ENCODE measurements at regions not wholly inside any gene's neighbourhood (a gene's known extent, or its start where the extent isn't known, plus 50 kb on each side); places are given as distances from the start of the nearest gene placed in this dataset.

DNA sequence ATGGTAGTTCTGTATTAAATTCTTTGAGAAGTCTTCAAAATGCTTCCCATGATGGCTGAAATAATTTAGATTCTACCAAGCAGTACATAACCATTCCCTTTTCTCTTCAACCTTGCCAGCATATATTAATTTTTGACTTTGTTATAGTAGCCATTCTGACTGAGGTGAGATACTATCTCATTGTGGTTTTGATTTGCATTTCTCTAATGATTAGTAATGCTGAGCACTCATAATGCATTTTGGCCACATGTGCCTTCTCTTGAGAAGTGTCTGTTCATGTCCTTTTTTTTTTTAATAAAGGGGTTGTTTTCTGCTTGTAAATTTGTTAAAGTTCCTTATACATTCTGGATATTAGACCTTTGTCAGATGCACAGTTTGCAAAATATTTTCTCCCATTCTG, 173.9 kb downstream of the CALCRL start:
- H3K9me3 ChIP-seq (ENCODE audit: insufficient read depth, low read length) = no peaks in the 10 kb centered on the region
- H3K36me3 ChIP-seq (ENCODE audit: insufficient read depth, insufficient read length, low read length) = no peaks in the 10 kb centered on the region
- TF ChIP-seq ZNF274 (IDR thresholded peaks at IDR 0.05; ENCODE audit: low read depth, low read length) (no peak), SUZ12 (IDR thresholded peaks at IDR 0.05; ENCODE audit: extremely low read depth, insufficient read depth, insufficient read length) (no peak), YY1 (IDR thresholded peaks at IDR 0.05; ENCODE audit: insufficient read depth, insufficient read length) (no peak)
- DNase-seq (ENCODE audit: low read depth, low spot score) = no peak
- H3K4me3 ChIP-seq (ENCODE audit: insufficient read length, low read depth) = no peak overlapping the region
- H3K27me3 ChIP-seq (ENCODE audit: insufficient read depth, insufficient read length) = no peaks in the 10 kb centered on the region
- no peaks in the 10 kb centered on the region for H3K4me1 ChIP-seq (ENCODE audit: insufficient read depth, insufficient read length)
- no peak overlapping the region for H3K9ac ChIP-seq (ENCODE audit: insufficient read length, low read depth)

DNA sequence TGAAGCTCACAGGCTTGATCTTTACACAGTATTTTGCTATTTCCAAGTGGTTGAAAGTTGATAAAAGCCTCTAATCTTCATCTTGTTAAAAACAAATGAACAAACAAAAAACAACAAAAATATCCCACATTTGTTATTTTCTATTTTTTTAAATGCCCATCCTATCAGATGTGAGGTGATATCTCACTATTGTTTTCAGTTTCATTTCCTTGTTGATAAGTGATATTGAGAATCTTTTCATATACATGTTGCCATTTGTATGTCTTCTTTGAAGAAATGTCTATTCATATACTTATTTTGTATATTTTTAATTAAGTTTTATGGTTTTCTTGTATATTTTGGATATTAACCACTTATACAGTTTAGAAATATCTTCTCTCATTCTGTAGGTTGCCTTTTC, 175.8 kb downstream of the CALCRL start:
- no peak overlapping the region for H3K4me3 ChIP-seq (ENCODE audit: insufficient read length, low read depth)
- no peak for DNase-seq (ENCODE audit: low read depth, low spot score)

DNA sequence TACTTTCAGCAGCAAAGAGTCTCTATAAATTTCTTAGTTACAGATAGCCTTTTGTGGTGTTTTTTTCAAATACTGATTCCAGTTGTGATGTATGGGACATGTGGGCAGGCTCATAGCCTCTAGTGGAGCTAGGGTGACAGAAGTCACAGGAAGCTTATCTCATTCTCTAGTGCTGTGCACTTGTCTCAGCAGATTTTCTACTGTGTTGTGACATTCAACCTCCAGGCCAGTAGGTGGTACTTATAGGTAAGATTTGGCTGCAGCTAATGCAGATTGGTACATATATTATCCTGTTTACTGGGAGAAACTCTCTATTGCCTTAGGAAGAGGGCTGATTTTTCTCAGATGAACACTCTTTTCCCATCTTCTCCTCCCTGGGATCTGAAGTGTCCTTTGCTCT, 176.2 kb downstream of the CALCRL start:
- Histone ChIP-seq H3K4me3 (ENCODE audit: insufficient read length, low read depth) (no peak overlapping the region), H3K27me3 (ENCODE audit: insufficient read depth, insufficient read length) (no peaks in the 10 kb centered on the region), H3K36me3 (ENCODE audit: insufficient read depth, insufficient read length, low read length) (no peaks in the 10 kb centered on the region), H3K9me3 (ENCODE audit: insufficient read depth, low read length) (no peaks in the 10 kb centered on the region), H3K4me1 (ENCODE audit: insufficient read depth, insufficient read length) (no peaks in the 10 kb centered on the region), H3K9ac (ENCODE audit: insufficient read length, low read depth) (no peak overlapping the region)
- no peak for DNase-seq (ENCODE audit: low read depth, low spot score)
- TF ChIP-seq ZNF274 (IDR thresholded peaks at IDR 0.05; ENCODE audit: low read depth, low read length) = no peak
- no peak for TF ChIP-seq YY1 (IDR thresholded peaks at IDR 0.05; ENCODE audit: insufficient read depth, insufficient read length)
- no peak for TF ChIP-seq SUZ12 (IDR thresholded peaks at IDR 0.05; ENCODE audit: extremely low read depth, insufficient read depth, insufficient read length)

More for the DNA sequence above, 175.8 kb downstream of the CALCRL start:
- Histone ChIP-seq H3K4me1 (ENCODE audit: insufficient read depth, insufficient read length) (no peaks in the 10 kb centered on the region), H3K9me3 (ENCODE audit: insufficient read depth, low read length) (no peaks in the 10 kb centered on the region), H3K9ac (ENCODE audit: insufficient read length, low read depth) (no peak overlapping the region), H3K36me3 (ENCODE audit: insufficient read depth, insufficient read length, low read length) (no peaks in the 10 kb centered on the region), H3K27me3 (ENCODE audit: insufficient read depth, insufficient read length) (no peaks in the 10 kb centered on the region)
- TF ChIP-seq SUZ12 (IDR thresholded peaks at IDR 0.05; ENCODE audit: extremely low read depth, insufficient read depth, insufficient read length) (no peak), ZNF274 (IDR thresholded peaks at IDR 0.05; ENCODE audit: low read depth, low read length) (no peak), YY1 (IDR thresholded peaks at IDR 0.05; ENCODE audit: insufficient read depth, insufficient read length) (no peak)

DNA sequence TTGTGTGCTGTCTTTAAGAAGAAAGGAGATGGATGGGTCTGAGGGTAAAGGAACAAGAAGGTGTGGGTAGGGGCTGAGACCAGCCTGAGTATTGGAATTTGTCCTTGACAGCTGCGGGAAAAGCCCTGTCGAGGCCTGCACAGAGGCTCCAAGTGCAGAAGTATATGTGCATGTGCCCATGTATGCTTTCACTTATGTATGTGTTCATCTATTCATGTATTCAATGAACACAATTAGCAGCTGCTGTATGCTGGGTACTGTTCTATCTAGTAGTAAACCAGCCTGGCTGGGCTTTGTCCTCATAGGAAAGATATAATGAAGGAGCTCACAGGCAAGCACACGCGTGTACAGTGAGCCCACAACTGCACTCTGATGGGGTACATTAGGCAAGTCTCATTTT, 181.4 kb downstream of the CALCRL start:
- no peaks in the 10 kb centered on the region for H3K27me3 ChIP-seq (ENCODE audit: insufficient read depth, insufficient read length)

DNA sequence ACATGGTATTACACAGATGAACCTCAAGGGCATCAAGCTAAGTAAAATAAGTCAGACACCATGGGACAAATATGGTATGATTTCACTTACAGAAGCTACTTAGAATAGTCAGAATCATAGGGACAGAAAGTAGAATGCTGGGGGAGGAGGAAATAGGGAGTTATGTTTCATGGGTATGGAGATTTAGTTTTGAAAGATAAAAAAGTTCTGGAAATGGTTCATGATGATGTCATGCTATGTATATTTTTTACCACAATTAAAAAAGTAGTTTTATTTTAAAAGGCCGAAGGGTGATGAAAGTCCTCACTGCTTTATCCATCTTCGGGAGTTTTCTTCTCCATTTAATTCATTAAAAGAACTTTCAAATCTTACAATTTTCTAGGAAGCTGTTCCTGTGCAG, 181.9 kb downstream of the CALCRL start:
- no peaks in the 10 kb centered on the region for H3K27me3 ChIP-seq (ENCODE audit: insufficient read depth, insufficient read length)
- no peak overlapping the region for H3K9ac ChIP-seq (ENCODE audit: insufficient read length, low read depth)
- H3K9me3 ChIP-seq (ENCODE audit: insufficient read depth, low read length) = no peaks in the 10 kb centered on the region
- H3K4me1 ChIP-seq (ENCODE audit: insufficient read depth, insufficient read length) = no peaks in the 10 kb centered on the region
- no peaks in the 10 kb centered on the region for H3K36me3 ChIP-seq (ENCODE audit: insufficient read depth, insufficient read length, low read length)
- TF ChIP-seq YY1 (IDR thresholded peaks at IDR 0.05; ENCODE audit: insufficient read depth, insufficient read length) = no peak
- TF ChIP-seq ZNF274 (IDR thresholded peaks at IDR 0.05; ENCODE audit: low read depth, low read length) = no peak
- no peak for TF ChIP-seq SUZ12 (IDR thresholded peaks at IDR 0.05; ENCODE audit: extremely low read depth, insufficient read depth, insufficient read length)
- H3K4me3 ChIP-seq (ENCODE audit: insufficient read length, low read depth) = no peak overlapping the region
- DNase-seq (ENCODE audit: low read depth, low spot score) = no peak

More for the DNA sequence above, 181.4 kb downstream of the CALCRL start:
- Histone ChIP-seq H3K36me3 (ENCODE audit: insufficient read depth, insufficient read length, low read length) (no peaks in the 10 kb centered on the region), H3K9me3 (ENCODE audit: insufficient read depth, low read length) (no peaks in the 10 kb centered on the region), H3K9ac (ENCODE audit: insufficient read length, low read depth) (no peak overlapping the region), H3K4me3 (ENCODE audit: insufficient read length, low read depth) (no peak overlapping the region), H3K4me1 (ENCODE audit: insufficient read depth, insufficient read length) (no peaks in the 10 kb centered on the region)
- DNase-seq (ENCODE audit: low read depth, low spot score) = no peak
- no peak for TF ChIP-seq ZNF274 (IDR thresholded peaks at IDR 0.05; ENCODE audit: low read depth, low read length)
- no peak for TF ChIP-seq YY1 (IDR thresholded peaks at IDR 0.05; ENCODE audit: insufficient read depth, insufficient read length)
- no peak for TF ChIP-seq SUZ12 (IDR thresholded peaks at IDR 0.05; ENCODE audit: extremely low read depth, insufficient read depth, insufficient read length)

DNA sequence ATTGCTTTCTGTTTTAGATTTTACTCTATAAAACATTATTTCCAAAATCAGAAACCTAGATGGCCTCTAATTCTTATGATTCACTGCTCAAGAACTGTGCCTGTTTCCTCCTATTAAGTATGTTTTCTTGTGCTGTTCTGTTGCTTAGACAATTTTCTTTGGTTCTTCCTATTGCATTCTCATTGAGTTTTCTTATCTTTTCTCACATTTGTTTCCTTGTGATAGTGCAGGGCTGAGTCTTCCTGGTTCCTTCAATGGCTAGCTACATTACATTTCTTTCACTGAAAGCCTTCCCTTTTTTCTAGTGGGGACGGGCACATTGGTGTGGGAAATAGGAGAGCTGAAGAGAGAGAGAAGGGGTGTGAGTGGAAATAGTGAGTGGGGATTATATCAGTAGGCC, 183.4 kb downstream of the CALCRL start:
- H3K27me3 ChIP-seq (ENCODE audit: insufficient read depth, insufficient read length) = no peaks in the 10 kb centered on the region
- no peaks in the 10 kb centered on the region for H3K36me3 ChIP-seq (ENCODE audit: insufficient read depth, insufficient read length, low read length)
- no peaks in the 10 kb centered on the region for H3K9me3 ChIP-seq (ENCODE audit: insufficient read depth, low read length)
- TF ChIP-seq YY1 (IDR thresholded peaks at IDR 0.05; ENCODE audit: insufficient read depth, insufficient read length) (no peak), SUZ12 (IDR thresholded peaks at IDR 0.05; ENCODE audit: extremely low read depth, insufficient read depth, insufficient read length) (no peak), ZNF274 (IDR thresholded peaks at IDR 0.05; ENCODE audit: low read depth, low read length) (no peak)
- no peaks in the 10 kb centered on the region for H3K4me1 ChIP-seq (ENCODE audit: insufficient read depth, insufficient read length)
- no peak overlapping the region for H3K9ac ChIP-seq (ENCODE audit: insufficient read length, low read depth)
- H3K4me3 ChIP-seq (ENCODE audit: insufficient read length, low read depth) = no peak overlapping the region
- DNase-seq (ENCODE audit: low read depth, low spot score) = no peak

DNA sequence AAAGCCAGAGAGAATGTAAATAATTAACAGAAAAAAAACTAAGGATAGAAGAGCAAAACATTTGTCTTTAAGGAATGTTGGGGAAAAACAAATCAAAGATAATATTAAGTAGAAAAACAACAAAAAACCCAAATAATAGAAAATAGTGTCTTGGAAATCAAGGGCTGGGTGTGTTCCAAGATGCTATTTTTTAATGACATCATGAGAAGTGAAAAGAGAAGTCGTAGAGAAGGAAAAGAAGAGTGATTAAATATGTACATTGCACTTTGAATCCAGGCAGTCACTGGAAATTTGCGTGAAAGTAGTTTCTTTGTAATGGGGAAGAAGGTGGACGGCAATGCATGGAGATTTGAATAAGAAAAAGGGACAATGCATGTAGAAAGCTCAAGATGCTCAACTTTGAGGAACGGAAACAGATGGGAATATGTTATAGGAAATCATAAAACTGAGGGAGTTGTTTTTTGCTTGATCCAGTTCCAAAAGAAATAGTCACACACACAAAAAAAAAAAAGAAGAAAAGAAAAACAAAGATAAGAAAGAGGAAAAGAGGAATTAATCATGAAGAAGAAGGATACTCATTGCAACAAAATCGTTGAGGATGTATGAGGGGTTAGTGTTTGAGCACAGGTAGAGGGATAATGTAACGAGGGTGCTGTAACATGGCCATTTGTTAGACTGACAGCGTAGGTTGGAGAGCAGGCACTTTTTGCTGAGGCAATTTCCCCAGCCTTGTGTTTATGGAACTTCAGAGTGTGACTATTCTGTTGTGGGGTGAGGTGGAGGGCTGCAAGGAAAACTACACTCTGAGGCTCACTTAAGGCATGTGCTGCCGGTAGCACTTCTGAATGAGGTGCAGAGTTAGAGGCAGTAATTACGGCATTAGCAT, 184.1 kb downstream of the CALCRL start:
- Histone ChIP-seq H3K9me3 (ENCODE audit: insufficient read depth, low read length) (no peaks in the 10 kb centered on the region), H3K36me3 (ENCODE audit: insufficient read depth, insufficient read length, low read length) (no peaks in the 10 kb centered on the region), H3K27me3 (ENCODE audit: insufficient read depth, insufficient read length) (no peaks in the 10 kb centered on the region), H3K9ac (ENCODE audit: insufficient read length, low read depth) (no peak overlapping the region), H3K4me3 (ENCODE audit: insufficient read length, low read depth) (no peak overlapping the region), H3K4me1 (ENCODE audit: insufficient read depth, insufficient read length) (no peaks in the 10 kb centered on the region)
- DNase-seq (ENCODE audit: low read depth, low spot score) = peak; percentile 23
- TF ChIP-seq SUZ12 (IDR thresholded peaks at IDR 0.05; ENCODE audit: extremely low read depth, insufficient read depth, insufficient read length) (no peak), ZNF274 (IDR thresholded peaks at IDR 0.05; ENCODE audit: low read depth, low read length) (no peak), YY1 (IDR thresholded peaks at IDR 0.05; ENCODE audit: insufficient read depth, insufficient read length) (no peak)

All from NT2/D1 (cell line).